GM23338 (cell line): ENCODE measurements at regions not wholly inside any gene's neighbourhood (a gene's known extent, or its start where the extent isn't known, plus 50 kb on each side); places are given as distances from the start of the nearest gene placed in this dataset.

Experiments used
- CREB1 ChIP-seq: fragments of 250-450 bp; sonication (Bioruptor Pico); IDR thresholded peaks from 2 replicates; pipeline ENCODE4 v1.5.0; 2020; ENCODE audit warnings: low read depth, mild to moderate bottlenecking, moderate library complexity
- CTCF ChIP-seq, 2 experiments: fragments of 200-600 bp in 1 of 2; sonication (generic) in 1 of 2; conservative IDR thresholded peaks; 2 replicates each; pipeline versions ENCODE4 v1.5.1 to v1.6.1; 2016 to 2017; ENCODE audit warnings: antibody characterized with exemption in 2 of 2, low read depth in 2 of 2, mild to moderate bottlenecking in 2 of 2, moderate library complexity in 1 of 2
- EZH2 ChIP-seq: fragments of 200-600 bp; sonication (generic); IDR thresholded peaks from one replicate; pipeline ENCODE4 v1.8.0; 2017; ENCODE audit warnings: antibody characterized with exemption, mild to moderate bottlenecking, low read depth; ENCODE audit not compliant: unreplicated experiment
- POLR2AphosphoS5 ChIP-seq: IDR thresholded peaks from 2 replicates; pipeline ENCODE4 v1.6.1; 2016; ENCODE audit warnings: antibody characterized with exemption, low read depth
- TF ChIP-seq, protein P1 (sequence below): IDR thresholded peaks from one replicate; pipeline ENCODE4 v1.6.1; 2018; ENCODE audit warnings: antibody characterized with exemption; ENCODE audit not compliant: unreplicated experiment

DNA sequence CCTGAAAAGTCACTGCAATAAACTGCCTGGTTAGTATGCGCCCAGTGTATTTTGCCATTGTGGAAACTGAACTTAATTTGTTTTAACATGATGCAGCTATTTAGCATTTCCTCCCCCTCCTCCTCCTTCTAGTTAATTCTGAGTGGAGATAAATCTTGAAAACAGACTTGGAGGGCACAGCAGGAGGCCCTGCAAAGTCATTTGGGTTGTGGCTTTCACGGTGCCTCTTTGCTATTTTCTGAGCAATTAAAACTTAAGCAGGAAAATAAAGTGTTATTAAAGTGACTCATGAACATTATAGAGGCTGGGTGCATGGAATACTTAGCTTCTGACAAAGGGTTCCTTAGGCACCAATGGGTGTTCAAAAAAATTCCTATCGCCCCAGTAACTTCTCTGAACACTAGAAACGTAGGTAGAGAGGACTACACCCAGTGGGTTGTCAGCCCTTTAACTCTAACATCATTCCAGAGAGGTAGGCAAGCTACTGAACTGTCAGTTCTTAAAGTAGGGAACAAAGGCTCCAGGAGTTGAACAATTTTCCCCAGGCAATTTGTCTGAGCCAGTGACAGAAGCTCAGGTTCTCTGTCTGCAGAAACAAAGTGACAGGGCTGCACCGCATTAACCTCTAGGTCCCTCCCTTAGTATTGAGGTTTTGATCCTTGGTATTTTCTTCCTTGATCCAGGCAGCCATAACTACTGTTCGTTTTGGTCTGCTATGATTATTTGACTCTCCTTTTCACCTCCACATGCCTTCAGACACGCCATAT, 158.3 kb upstream of the KIT start:
- TF ChIP-seq CTCF (conservative IDR thresholded peaks at IDR 0.05; ENCODE audit: low read depth in 2 of 2) (no peak), POLR2AphosphoS5 (no peak), CREB1 (no peak), EZH2 (no peak)
- TF ChIP-seq, protein P1, sequence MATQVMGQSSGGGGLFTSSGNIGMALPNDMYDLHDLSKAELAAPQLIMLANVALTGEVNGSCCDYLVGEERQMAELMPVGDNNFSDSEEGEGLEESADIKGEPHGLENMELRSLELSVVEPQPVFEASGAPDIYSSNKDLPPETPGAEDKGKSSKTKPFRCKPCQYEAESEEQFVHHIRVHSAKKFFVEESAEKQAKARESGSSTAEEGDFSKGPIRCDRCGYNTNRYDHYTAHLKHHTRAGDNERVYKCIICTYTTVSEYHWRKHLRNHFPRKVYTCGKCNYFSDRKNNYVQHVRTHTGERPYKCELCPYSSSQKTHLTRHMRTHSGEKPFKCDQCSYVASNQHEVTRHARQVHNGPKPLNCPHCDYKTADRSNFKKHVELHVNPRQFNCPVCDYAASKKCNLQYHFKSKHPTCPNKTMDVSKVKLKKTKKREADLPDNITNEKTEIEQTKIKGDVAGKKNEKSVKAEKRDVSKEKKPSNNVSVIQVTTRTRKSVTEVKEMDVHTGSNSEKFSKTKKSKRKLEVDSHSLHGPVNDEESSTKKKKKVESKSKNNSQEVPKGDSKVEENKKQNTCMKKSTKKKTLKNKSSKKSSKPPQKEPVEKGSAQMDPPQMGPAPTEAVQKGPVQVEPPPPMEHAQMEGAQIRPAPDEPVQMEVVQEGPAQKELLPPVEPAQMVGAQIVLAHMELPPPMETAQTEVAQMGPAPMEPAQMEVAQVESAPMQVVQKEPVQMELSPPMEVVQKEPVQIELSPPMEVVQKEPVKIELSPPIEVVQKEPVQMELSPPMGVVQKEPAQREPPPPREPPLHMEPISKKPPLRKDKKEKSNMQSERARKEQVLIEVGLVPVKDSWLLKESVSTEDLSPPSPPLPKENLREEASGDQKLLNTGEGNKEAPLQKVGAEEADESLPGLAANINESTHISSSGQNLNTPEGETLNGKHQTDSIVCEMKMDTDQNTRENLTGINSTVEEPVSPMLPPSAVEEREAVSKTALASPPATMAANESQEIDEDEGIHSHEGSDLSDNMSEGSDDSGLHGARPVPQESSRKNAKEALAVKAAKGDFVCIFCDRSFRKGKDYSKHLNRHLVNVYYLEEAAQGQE = no peak
